Neural cell (in vitro differentiated cells): ENCODE measurements at regions not wholly inside any gene's neighbourhood (a gene's known extent, or its start where the extent isn't known, plus 50 kb on each side); places are given as distances from the start of the nearest gene placed in this dataset.

ENCODE experiments used
- H2AFZ ChIP-seq: fragments of 200-600, 300-800 bp; sonication (generic), shearing (Covaris generic); 2 replicates; pipeline ENCODE4 v1.6.0; 2014; ENCODE audit warnings: low read depth, mild to moderate bottlenecking, antibody characterized with exemption, low read length, moderate library complexity
- H3F3A ChIP-seq: fragments of 200-600 bp; shearing (Covaris generic); 2 replicates; pipeline ENCODE4 v1.6.1; 2016; ENCODE audit warnings: mild to moderate bottlenecking, moderate library complexity, mixed read lengths, antibody characterized with exemption, low read length; ENCODE audit not compliant: insufficient read depth, poor library complexity, severe bottlenecking
- H3K27ac ChIP-seq: fragments of 200-600, 300-800 bp; sonication (generic), shearing (Covaris generic); 2 replicates; pipeline ENCODE4 v1.5.1; 2014; ENCODE audit warnings: mild to moderate bottlenecking, low read length, moderate library complexity
- H3K27me3 ChIP-seq: fragments of 300-800, 200-600 bp; sonication (generic), shearing (Covaris generic); 2 replicates; pipeline ENCODE4 v1.6.0; 2014; ENCODE audit warnings: mild to moderate bottlenecking, low read depth, low read length, moderate library complexity; ENCODE audit not compliant: insufficient read depth
- H3K36me3 ChIP-seq: fragments of 300-800, 200-600 bp; sonication (generic), shearing (Covaris generic); 2 replicates; pipeline ENCODE4 v1.5.1; 2014; ENCODE audit warnings: mild to moderate bottlenecking, antibody characterized with exemption, low read length, moderate library complexity; ENCODE audit not compliant: insufficient read depth
- H3K4me2 ChIP-seq: fragments of 300-800, 200-600 bp; sonication (generic), shearing (Covaris generic); 2 replicates; pipeline ENCODE4 v1.6.0; 2014; ENCODE audit warnings: mild to moderate bottlenecking, low read length
- H3K4me3 ChIP-seq: fragments of 300-800, 200-600 bp; sonication (generic), shearing (Covaris generic); 2 replicates; pipeline ENCODE4 v1.5.1; 2014; ENCODE audit warnings: mild to moderate bottlenecking, low read length, moderate library complexity
- H3K79me2 ChIP-seq: fragments of 200-600 bp; shearing (Covaris generic); replicated peaks from 2 replicates; pipeline ENCODE4 v1.6.0; 2014; ENCODE audit warnings: mild to moderate bottlenecking, low read length, moderate library complexity; ENCODE audit not compliant: insufficient read depth
- H3K9ac ChIP-seq: fragments of 300-800, 200-600 bp; sonication (generic), shearing (Covaris generic); 2 replicates; pipeline ENCODE4 v1.6.1; 2016; ENCODE audit warnings: mild to moderate bottlenecking, low read length, mixed read lengths
- H3K9me2 ChIP-seq: fragments of 200-600 bp; shearing (Covaris generic); 2 replicates; pipeline ENCODE4 v1.6.1; 2016; ENCODE audit warnings: mild to moderate bottlenecking, low read length, mixed read lengths; ENCODE audit not compliant: insufficient read depth
- H3K9me3 ChIP-seq: fragments of 200-600, 300-800 bp; sonication (generic), shearing (Covaris generic); 2 replicates; pipeline ENCODE4 v1.6.1; 2016; ENCODE audit warnings: mild to moderate bottlenecking, mixed run types, low read length, moderate library complexity, mixed read lengths
- H4K20me1 ChIP-seq: fragments of 200-600 bp; shearing (Covaris generic); 2 replicates; pipeline ENCODE4 v1.6.1; 2016; ENCODE audit warnings: mild to moderate bottlenecking, mixed run types; ENCODE audit not compliant: insufficient read depth
- EP300 ChIP-seq: fragments of 450-650 bp; conservative IDR thresholded peaks from 2 replicates; pipeline ENCODE4 v1.6.1; 2014; ENCODE audit warnings: antibody characterized with exemption, mild to moderate bottlenecking, moderate library complexity; ENCODE audit not compliant: poor library complexity, severe bottlenecking
- EZH2 ChIP-seq: fragments of 200-600, 300-800 bp; shearing (Covaris generic), sonication (generic); IDR thresholded peaks from 2 replicates; pipeline ENCODE4 v1.6.1; 2014; ENCODE audit warnings: antibody characterized with exemption, low read length, borderline replicate concordance, mild to moderate bottlenecking; ENCODE audit not compliant: insufficient read depth, poor library complexity, severe bottlenecking
- MXI1 ChIP-seq: fragments of 450-650 bp; conservative IDR thresholded peaks from 2 replicates; pipeline ENCODE4 v1.6.1; 2014; ENCODE audit warnings: antibody characterized with exemption, mild to moderate bottlenecking; ENCODE audit not compliant: poor library complexity, severe bottlenecking
- POLR2AphosphoS5 ChIP-seq: IDR thresholded peaks from 2 replicates; pipeline ENCODE4 v1.6.1; 2012
- RAD21 ChIP-seq: fragments of 450-650 bp; conservative IDR thresholded peaks from 2 replicates; pipeline ENCODE4 v1.6.1; 2014; ENCODE audit warnings: antibody characterized with exemption, mild to moderate bottlenecking, moderate library complexity
- SMC3 ChIP-seq: fragments of 450-650 bp; conservative IDR thresholded peaks from 2 replicates; pipeline ENCODE4 v1.6.1; 2014; ENCODE audit warnings: antibody characterized with exemption, mild to moderate bottlenecking, moderate library complexity; ENCODE audit not compliant: poor library complexity
- TAF1 ChIP-seq: IDR thresholded peaks from 2 replicates; pipeline ENCODE4 v1.6.1; 2012; ENCODE audit warnings: low read depth
- TF ChIP-seq, protein P1 (sequence below): fragments of 450-650 bp; IDR thresholded peaks from 2 replicates; pipeline ENCODE4 v1.5.1; 2014; ENCODE audit warnings: antibody characterized with exemption, mild to moderate bottlenecking, moderate library complexity; ENCODE audit not compliant: poor library complexity, severe bottlenecking
- TF ChIP-seq, protein P2 (sequence below): IDR thresholded peaks from 2 replicates; pipeline ENCODE4 v1.6.1; 2012; ENCODE audit warnings: borderline replicate concordance

DNA sequence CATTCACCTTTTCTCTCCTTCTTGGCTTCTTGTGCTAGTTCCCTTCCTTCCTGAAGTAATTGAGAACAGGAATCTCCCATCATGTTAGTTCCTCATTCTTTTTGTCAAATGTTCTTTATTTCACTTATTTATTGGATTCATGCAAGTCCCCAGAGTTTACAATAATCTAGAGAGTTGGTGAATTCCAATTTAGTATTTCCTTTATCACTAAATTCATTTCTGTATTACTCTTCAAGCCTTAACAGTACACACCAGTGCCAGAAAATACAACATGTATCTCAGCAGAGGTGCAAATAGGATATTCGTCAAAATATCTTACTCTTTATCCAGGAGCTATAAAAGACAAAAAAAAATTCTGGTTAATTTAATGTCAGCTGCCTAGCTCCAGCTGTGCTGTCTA lies 121.9 kb upstream of the SETBP1 start:
- H3F3A ChIP-seq, result no peaks in the 10 kb centered on the region
- no peak overlapping the region for H2AFZ ChIP-seq
- no peak overlapping the region for H3K4me3 ChIP-seq
- no peaks in the 10 kb centered on the region for H3K27me3 ChIP-seq
- no peaks in the 10 kb centered on the region for H3K79me2 ChIP-seq
- H3K9me2 ChIP-seq, result no peaks in the 10 kb centered on the region
- H3K9ac ChIP-seq, result no peak overlapping the region
- no peak overlapping the region for H3K27ac ChIP-seq
- no peak overlapping the region for H3K4me2 ChIP-seq
- TF ChIP-seq SMC3 (no peak), TAF1 (no peak), MXI1 (no peak), EZH2 (no peak), POLR2AphosphoS5 (no peak), RAD21 (no peak), EP300 (no peak)
- TF ChIP-seq, protein P1, sequence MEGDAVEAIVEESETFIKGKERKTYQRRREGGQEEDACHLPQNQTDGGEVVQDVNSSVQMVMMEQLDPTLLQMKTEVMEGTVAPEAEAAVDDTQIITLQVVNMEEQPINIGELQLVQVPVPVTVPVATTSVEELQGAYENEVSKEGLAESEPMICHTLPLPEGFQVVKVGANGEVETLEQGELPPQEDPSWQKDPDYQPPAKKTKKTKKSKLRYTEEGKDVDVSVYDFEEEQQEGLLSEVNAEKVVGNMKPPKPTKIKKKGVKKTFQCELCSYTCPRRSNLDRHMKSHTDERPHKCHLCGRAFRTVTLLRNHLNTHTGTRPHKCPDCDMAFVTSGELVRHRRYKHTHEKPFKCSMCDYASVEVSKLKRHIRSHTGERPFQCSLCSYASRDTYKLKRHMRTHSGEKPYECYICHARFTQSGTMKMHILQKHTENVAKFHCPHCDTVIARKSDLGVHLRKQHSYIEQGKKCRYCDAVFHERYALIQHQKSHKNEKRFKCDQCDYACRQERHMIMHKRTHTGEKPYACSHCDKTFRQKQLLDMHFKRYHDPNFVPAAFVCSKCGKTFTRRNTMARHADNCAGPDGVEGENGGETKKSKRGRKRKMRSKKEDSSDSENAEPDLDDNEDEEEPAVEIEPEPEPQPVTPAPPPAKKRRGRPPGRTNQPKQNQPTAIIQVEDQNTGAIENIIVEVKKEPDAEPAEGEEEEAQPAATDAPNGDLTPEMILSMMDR, result no peak
- TF ChIP-seq, protein P2, sequence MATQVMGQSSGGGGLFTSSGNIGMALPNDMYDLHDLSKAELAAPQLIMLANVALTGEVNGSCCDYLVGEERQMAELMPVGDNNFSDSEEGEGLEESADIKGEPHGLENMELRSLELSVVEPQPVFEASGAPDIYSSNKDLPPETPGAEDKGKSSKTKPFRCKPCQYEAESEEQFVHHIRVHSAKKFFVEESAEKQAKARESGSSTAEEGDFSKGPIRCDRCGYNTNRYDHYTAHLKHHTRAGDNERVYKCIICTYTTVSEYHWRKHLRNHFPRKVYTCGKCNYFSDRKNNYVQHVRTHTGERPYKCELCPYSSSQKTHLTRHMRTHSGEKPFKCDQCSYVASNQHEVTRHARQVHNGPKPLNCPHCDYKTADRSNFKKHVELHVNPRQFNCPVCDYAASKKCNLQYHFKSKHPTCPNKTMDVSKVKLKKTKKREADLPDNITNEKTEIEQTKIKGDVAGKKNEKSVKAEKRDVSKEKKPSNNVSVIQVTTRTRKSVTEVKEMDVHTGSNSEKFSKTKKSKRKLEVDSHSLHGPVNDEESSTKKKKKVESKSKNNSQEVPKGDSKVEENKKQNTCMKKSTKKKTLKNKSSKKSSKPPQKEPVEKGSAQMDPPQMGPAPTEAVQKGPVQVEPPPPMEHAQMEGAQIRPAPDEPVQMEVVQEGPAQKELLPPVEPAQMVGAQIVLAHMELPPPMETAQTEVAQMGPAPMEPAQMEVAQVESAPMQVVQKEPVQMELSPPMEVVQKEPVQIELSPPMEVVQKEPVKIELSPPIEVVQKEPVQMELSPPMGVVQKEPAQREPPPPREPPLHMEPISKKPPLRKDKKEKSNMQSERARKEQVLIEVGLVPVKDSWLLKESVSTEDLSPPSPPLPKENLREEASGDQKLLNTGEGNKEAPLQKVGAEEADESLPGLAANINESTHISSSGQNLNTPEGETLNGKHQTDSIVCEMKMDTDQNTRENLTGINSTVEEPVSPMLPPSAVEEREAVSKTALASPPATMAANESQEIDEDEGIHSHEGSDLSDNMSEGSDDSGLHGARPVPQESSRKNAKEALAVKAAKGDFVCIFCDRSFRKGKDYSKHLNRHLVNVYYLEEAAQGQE, result no peak
- no peaks in the 10 kb centered on the region for H3K36me3 ChIP-seq
- H3K9me3 ChIP-seq, result no peaks in the 10 kb centered on the region
- no peaks in the 10 kb centered on the region for H4K20me1 ChIP-seq

DNA sequence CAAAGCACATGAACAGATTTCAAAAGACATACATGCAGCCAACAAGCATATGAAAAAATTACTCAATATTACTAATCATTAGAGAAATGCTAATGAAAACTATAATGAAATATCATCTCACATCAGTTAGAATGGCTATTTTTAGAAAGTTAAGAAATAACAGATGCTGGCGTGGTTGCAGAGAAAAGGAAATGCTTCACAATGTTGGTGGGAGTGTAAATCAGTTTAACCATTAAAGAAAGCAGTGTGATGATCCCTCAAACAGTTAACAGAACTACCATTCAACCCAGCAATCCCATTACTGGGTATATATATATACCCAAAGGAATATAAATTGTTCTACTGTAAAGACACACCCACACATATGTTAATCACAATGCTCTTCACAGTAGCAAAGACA lies 117.7 kb upstream of the SETBP1 start:
- Histone ChIP-seq H3K79me2 (no peaks in the 10 kb centered on the region), H3K27me3 (no peaks in the 10 kb centered on the region), H3K4me3 (no peak overlapping the region), H3F3A (no peaks in the 10 kb centered on the region), H3K9me3 (no peaks in the 10 kb centered on the region), H3K9ac (no peak overlapping the region), H4K20me1 (no peaks in the 10 kb centered on the region), H3K4me2 (no peak overlapping the region), H2AFZ (no peak overlapping the region), H3K36me3 (no peaks in the 10 kb centered on the region), H3K27ac (no peak overlapping the region), H3K9me2 (no peaks in the 10 kb centered on the region)
- TF ChIP-seq EP300 (no peak), SMC3 (no peak), POLR2AphosphoS5 (no peak), MXI1 (no peak), RAD21 (no peak), TAF1 (no peak), EZH2 (no peak)
- TF ChIP-seq, protein P1, result no peak
- TF ChIP-seq, protein P2, result no peak
